NOMO-1 treated with DMSO at 0.1 percent for 48 hours (cell line): ENCODE measurements at regions not wholly inside any gene's neighbourhood (a gene's known extent, or its start where the extent isn't known, plus 50 kb on each side); places are given as distances from the start of the nearest gene placed in this dataset.
"Not testable (repeated sequence)": the region's sequence is repeated elsewhere in the genome, so short reads cannot be mapped to it uniquely, and the experiment has no call there.

ENCODE experiments used
- DNase-seq: peaks from one replicate; lab custom pipeline; 2025; ENCODE audit not compliant: unreplicated experiment; lab: John Stamatoyannopoulos, UW

GRCh38 chr6:834190-834589 is 141.3 kb upstream of the EXOC2 start:
- DNase-seq = no peak

DNA sequence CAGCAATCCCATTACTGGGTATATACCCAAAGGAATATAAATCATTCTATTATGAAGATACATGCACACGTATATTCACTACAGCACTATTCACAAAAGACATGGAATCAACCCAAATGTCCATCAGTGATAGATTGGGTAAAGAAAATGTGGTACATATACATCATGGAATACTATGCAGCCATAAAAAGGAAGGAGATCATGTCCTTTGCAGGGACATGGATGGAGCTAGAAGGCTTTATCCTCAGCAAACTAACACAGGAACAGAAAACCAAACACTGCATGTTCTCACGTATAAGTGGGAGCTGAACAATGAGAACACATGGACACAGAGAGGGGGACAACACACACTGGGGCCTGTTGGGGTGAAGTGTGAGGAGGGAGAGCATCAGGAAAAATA is 139.9 kb upstream of the EXOC2 start:
- not testable (repeated sequence) for DNase-seq

GRCh38 chr6:830667-831327 is 137.9 kb upstream of the EXOC2 start:
- DNase-seq = no peak

GRCh38 chr6:829656-830055 is 136.7 kb upstream of the EXOC2 start:
- DNase-seq = no peak

GRCh38 chr6:827431-827830 is 134.5 kb upstream of the EXOC2 start:
- no peak for DNase-seq

DNA sequence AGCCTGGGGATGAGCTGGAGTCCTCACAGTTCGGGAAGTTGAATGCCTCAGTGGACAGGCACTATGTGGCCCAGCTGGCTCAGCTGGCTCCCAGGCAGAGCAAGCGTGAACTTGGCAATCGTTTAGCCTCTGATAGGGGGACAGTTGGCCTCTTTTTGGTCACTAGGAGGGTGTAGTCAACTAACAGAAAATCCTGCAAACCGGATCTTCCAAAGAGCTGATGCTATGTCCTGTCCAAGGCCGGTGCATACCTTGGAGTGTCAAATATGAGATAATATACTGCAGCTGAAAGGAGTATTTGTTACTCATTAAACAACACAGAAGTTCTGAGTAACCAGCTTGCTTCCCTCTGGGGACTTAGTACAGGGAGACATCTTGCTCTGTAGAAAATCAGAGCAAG is 126.2 kb upstream of the EXOC2 start:
- no peak for DNase-seq

- DNase-seq = no peak
Measured at GRCh38 chr6:818196-818595, 125.3 kb upstream of the EXOC2 start.

DNA sequence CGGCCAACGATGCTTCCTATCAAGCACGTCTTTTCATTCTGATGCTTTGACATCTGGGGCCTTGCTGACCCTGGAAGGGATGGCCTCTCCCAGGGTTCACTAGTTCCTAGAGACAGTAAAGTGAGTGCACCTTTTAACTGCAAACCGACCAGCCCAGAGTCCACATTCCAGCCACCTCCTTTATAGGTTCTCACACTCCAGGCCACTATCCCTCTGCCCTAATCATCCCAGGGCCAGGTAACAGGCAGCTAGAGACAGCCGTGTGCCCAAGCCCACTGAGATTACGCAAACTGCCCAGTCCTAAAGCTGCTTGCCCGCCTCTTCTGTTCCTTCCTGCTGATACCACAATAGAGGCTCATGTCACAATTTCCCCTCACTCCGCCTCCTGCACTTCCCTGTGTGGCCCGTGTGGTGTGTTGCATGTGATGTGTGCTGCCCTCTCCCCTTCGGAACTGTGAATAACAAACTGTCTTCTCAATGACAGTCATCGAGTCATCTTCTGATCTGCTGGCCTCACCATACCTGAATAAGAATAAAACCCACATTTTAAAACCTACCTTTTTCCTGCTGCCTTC is 123.7 kb upstream of the EXOC2 start:
- peak; percentile 87 for DNase-seq

GRCh38 chr6:815348-815738 is 122.4 kb upstream of the EXOC2 start:
- no peak for DNase-seq

- DNase-seq = no peak
Measured at GRCh38 chr6:814378-815347, 121.7 kb upstream of the EXOC2 start.

- no peak for DNase-seq
Measured at GRCh38 chr6:811831-812230, 118.9 kb upstream of the EXOC2 start.

DNA sequence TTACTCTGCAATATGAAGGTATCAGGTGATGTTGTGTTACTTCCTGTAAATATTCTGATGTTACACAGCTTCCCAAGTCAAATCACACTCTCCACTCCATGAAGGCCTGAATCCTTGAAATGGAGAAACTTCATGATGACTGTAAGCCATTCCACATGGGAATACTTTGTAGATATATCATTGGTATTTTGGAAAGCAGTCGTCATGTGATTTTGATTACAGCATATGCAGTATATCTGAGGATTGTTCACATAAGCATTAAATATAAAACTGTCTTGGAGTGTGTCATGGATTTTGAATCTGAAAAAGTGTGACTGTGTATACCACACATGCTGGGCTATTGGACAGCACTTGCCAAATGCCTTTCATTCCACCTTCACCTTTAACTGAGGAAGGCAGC is 118.3 kb upstream of the EXOC2 start:
- no peak for DNase-seq

- no peak for DNase-seq
Measured at GRCh38 chr6:804771-805170, 111.8 kb upstream of the EXOC2 start.

- no peak for DNase-seq
Measured at GRCh38 chr6:804317-804716, 111.4 kb upstream of the EXOC2 start.

DNA sequence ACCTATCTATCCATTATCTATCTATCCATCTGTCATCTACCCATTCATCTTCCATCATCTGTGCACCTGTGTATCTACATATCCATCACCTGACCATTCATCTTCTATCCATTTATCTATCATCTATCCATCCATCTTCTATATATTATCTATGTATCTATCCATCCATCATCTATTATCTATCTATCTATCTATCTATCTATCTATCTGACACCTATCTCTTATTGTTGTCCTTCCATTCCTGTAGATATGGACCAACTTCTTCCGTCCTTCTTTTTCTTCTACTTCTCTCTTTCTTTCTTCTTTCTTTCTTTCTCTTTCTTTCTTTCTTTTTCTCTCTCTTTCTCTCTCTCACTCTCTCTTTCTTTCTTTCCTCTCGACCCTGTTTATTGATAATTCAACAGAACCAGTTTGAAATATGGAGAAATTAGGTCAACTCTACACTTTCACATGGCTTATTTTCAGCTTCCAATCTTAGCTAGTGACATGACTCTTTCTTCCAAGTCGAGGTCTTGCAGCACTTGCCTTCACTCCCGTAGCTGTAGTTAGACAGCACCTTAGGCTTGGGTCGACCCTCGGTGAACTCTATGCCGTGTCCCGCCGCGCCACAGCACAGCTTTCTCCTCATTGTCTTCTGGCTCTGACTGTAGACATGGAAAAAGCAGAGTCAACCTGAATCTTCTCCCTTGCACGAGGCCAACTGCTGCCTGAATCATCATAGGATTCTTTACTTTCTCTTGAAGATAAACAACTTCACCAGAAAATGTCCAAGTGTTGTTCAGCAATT is 110.4 kb upstream of the EXOC2 start:
- DNase-seq = no peak

- DNase-seq = no peak
Measured at GRCh38 chr6:802701-803100, 109.8 kb upstream of the EXOC2 start.

DNA sequence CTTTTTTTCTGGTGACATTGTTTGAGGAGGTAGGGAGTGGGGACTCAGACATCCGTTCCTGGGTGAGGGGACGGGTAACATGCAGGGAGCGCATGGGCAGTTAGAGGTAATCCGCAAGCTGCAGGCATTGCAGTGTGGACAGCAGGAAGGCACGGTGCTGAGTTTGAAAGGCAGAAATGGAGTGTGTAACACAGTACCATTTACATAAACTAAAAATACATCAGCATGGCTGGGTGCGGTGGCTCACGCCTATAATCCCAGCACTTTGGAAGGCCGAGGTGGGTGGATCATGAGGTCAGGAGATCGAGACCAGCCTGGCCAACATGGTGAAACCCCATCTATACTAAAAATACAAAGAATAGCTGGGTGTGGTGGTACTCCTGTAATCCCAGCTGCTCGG is 109.3 kb upstream of the EXOC2 start:
- DNase-seq = not testable (repeated sequence)

DNA sequence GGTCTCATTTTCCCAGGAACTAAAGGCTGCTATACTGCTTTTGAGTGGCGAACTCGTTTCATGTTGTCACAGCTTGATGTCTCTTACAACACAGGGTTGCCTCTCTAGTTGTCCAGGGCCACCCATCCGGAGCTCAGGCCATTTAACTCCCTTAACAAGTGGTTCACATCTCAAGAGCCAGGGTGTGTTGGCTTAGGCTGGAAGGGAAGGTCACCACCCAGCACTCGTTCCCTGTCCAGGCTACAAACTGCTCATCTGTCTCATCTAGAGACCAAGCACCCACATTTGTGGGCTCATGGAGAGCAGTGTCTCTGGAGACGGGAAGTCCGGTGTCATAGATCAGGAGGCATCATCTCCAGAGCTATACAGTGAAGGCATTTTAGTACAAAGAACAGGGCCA is 106.8 kb upstream of the EXOC2 start:
- DNase-seq = no peak

DNA sequence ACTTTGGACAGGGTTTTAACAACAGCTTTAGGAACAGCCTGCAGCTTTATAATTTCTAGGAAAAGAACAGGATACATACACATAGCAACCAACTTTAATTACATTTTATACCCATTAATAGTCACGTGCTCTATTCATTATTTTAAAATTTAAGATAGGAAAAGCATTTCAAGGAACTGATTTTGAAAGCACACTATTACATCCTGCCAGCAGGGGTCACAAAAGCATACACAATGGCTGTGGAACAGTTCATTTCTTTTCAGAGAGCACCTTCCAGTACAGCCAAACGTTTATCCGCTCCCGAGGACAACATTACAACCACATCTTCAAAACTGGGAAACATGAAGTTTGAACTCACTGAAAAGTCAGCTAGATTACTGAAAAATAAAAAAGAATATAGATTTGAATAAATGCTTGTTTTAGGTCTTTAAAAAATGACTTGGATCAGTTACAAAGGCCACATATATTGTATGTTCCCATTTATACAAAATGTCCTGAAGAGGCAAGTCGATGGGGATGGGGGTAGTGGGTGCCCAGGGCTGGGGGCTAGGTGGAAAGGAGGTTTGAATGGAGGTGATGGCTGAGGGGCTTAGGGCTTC is 104.6 kb upstream of the EXOC2 start:
- DNase-seq = peak; percentile 14

- DNase-seq = no peak
Measured at GRCh38 chr6:795046-795685, 102.2 kb upstream of the EXOC2 start.
